ENCODE measurements at regions not wholly inside any gene's neighbourhood (a gene's known extent, or its start where the extent isn't known, plus 50 kb on each side); places are given as distances from the start of the nearest gene placed in this dataset.

DNA sequence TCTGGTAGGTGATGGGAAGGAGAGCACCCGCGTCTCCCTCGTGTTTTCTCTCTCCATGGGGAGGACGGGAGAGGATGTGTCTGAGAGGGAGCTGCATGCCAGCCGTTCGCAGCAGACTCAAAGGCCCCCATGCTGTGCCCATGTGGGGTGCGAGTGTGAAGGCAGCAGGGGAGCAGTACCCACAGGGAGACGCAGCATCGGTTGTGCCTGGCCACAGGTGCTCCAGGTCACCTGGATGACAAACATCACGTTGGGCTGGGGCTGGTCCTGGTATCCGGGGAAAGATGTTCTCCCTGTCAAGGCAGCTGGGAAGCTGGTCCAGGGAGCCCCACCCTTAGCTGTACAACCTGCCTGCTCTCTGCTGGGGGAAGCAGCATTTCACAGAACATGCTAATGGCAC, 119.5 kb upstream of the SALL3 start:
- TF ChIP-seq, protein P1, sequence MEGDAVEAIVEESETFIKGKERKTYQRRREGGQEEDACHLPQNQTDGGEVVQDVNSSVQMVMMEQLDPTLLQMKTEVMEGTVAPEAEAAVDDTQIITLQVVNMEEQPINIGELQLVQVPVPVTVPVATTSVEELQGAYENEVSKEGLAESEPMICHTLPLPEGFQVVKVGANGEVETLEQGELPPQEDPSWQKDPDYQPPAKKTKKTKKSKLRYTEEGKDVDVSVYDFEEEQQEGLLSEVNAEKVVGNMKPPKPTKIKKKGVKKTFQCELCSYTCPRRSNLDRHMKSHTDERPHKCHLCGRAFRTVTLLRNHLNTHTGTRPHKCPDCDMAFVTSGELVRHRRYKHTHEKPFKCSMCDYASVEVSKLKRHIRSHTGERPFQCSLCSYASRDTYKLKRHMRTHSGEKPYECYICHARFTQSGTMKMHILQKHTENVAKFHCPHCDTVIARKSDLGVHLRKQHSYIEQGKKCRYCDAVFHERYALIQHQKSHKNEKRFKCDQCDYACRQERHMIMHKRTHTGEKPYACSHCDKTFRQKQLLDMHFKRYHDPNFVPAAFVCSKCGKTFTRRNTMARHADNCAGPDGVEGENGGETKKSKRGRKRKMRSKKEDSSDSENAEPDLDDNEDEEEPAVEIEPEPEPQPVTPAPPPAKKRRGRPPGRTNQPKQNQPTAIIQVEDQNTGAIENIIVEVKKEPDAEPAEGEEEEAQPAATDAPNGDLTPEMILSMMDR (optimal IDR thresholded peaks at IDR 0.05 in 1 of 3, IDR thresholded peaks at IDR 0.05 in 1 of 3, conservative IDR thresholded peaks at IDR 0.05 in 1 of 3; ENCODE audit: extremely low read depth in 1 of 3, insufficient read depth in 2 of 3, low read length in 3 of 3), result no peak
- TF ChIP-seq EZH2 (IDR thresholded peaks at IDR 0.05; ENCODE audit: low read length), result no peak

Data from keratinocyte (primary cell).